HG02938 (cell line): ENCODE measurements at regions not wholly inside any gene's neighbourhood (a gene's known extent, or its start where the extent isn't known, plus 50 kb on each side); places are given as distances from the start of the nearest gene placed in this dataset.
"Not testable (repeated sequence)": the region's sequence is repeated elsewhere in the genome, so short reads cannot be mapped to it uniquely, and the experiment has no call there.

ENCODE experiments used
- ATAC-seq: cut with Tn5 transposase; IDR thresholded peaks from one replicate; pipeline ENCODE4 v1.9.1; 2021; ENCODE audit warnings: mild to moderate bottlenecking, moderate library complexity; ENCODE audit not compliant: unreplicated experiment

DNA sequence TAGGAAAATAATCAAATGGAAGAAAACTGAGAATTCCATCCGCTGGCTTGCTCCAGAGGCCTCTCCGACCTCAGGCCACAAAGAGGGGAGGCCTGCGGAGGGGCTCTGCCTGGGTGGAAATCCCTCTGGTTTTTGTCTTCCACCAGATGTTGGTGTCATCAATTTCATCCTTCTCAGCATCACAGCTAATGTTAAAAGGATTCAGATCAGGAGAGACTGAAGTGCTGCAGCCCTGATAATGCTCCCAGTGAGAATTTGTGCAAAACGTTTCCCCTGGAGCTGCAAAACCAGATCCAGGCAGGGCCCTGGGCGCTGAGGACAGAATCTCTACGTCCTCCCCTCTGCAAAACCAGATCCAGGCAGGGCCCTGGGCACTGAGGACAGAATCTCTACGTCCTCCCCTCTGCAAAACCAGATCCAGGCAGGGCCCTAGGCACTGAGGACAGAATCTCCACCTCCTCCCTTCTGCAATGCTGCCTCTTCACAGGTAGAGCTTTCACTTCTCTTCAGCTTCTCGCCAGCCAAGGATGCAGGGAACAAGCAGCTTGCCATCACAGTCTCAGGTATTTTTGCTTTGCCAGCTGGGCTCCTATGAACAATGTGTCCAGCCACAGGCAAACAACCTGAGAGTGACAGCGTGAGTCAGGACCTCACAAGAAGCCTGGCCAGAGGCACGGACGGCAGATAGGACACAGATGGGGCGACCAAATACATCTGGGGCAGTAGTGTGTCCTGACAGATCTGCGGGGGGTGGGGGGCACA lies 81.2 kb downstream of the TMEM18 start:
- ATAC-seq, result no peak

DNA sequence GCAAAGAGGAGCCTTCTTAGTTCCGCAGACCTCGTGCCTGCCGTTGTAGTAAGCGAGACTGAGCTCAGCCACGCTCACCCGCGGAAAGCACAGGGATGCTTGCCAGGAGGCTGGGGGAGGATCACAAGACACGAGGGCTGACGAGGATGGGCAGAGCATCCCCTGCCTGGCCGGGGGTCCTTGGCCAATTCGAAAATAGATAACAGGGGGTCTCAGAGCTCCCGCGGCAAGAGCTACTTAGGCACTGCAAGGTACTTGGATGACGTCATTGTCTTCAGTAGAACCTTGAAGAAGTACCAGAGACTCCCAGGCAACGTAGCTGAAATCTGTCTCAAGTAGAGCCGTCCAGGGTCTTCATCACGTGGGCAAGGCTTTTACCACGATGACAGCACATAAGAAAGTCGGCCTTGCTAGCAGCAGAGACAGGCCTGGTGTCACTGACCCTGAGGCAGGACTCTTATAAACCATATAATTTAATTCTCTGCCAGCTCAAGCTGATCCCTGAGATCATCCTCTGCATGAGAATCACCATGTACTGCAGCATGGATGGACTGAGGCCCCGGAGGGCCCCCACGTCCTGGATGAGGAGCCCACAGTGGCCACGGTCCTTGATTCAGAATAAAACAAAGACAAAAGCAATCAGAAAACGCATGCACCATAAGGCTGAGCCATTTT lies 81.9 kb downstream of the TMEM18 start:
- no peak for ATAC-seq

DNA sequence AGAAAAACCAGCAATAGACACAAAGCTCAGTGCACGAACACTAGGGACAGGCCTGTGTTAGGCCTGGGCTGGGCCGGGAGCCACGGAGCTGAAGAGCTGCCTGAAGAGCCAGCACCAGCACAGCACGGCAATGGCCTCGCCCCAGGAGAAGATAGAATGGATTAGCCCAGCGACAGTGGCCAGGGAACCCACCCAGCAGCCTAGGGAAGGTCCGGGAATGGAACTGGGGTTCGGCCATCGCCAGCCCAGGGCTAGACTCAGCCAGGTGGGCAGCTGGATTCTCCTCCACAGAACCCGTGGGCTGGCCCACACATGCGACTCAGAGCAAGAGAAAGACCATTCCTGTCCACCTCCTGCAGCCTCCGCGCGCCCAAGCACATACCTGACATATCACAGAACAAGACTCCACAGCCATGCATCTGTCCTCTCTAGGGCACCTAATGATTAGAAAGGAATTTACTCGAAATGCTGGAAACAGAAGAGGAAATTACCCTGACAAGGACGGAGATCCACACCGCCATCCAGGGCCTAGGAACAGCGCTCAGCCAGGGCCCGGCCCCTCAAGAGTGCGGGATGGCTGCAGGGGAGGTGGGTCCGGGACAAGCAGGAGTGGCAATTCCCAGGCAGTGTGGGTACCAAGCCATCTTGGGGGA lies 82.8 kb downstream of the TMEM18 start:
- no peak for ATAC-seq

DNA sequence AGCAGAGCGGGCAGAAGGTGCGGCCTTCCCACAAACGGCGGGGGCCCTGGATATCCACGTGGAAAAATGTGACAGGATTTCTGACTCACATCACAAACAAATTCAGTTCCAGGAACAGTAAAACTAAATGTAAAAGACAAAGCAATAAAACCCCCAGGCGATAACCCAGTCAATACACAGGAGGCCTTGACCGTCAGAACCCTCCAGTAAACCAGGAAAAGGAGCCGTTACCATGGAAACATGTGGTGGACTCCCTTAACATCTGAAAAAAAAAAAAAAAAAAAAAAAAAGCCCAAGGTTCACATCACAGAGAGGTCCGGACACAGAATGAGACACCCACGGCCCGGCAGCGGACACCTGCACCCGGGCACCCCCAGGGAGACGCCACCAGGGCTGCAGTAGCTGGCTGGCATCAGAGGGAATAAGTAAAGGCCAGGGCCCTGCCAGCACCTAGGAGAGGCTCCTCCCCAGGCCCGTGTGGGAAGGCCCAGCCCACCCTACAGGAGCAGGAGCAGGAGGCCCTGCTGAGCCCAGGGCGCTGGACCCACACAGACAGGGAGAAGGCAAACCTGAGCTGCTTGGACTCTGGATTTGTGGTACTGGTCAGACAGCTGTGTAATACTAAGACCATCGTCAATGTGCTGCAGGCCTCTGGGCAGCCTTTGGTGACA lies 83.7 kb downstream of the TMEM18 start:
- no peak for ATAC-seq

DNA sequence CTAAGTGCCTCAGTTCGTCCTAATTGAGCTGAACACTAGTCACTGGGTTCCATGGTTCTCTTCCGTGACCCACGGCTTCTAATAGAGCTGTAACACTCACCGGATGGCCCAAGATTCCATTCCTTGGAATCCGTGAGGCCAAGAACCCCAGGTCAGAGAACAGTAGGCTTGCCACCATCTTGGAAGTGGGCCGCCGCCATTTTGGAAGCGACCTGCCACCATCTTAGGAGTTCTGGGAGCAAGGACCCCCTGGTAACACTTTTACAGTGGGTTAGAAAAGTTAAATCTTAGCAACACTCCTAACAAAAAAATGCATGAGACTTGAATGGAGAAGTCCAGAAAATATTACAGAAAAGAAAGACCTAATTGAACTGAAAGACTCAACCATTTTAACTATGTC lies 84.5 kb downstream of the TMEM18 start:
- ATAC-seq, result no peak

DNA sequence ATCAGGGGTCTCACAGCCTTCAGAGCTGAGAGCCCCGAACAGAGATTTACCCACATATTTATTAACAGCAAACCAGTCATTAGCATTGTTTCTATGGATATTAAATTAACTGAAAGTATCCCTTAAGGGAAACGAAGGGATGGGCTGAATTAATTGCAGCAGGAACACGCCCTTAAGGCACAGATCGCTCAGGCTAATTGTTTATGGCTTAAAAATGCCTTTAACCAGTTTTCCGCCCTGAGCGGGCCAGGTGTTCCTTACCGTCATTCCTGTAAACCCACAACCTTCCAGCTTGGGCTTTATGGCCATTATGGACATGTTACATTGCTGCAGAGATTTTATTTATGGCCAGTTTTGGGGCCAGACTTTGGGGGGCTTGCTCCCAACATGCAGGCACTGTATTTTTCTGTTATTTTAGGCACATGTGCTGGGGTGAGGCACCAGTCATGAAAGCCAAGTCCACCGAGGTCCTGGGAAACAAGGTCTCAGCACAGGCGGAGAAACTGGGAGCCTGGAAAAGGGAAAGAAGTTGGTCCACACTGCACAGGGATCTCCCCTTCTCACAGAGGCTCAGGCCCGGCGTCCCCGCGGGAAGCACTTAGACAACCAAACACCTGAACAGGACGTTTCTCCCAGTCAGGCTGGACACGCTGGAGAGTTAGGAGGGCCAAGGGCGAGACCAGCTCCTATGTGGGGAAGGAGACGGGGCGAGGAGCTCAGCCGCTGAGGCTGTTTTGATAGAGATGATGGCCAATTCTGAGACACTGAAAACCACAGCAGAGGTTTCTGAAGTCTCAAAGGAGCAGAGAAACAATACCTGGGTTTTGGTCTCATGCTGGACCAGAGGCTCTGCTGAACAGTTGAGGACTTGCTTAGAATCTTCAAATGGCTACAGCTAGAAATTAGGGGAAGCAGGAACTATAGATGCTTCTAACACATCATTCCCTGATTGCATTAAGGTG lies 86.7 kb downstream of the TMEM18 start:
- ATAC-seq, result no peak

GRCh38 chr2:589281-590130 lies 87.7 kb downstream of the TMEM18 start:
- no peak for ATAC-seq

- ATAC-seq, result no peak
Observed at GRCh38 chr2:588074-588645, 89.0 kb downstream of the TMEM18 start.

- no peak for ATAC-seq
Observed at GRCh38 chr2:587087-587960, 89.9 kb downstream of the TMEM18 start.

- no peak for ATAC-seq
Observed at GRCh38 chr2:586641-587076, 90.5 kb downstream of the TMEM18 start.

DNA sequence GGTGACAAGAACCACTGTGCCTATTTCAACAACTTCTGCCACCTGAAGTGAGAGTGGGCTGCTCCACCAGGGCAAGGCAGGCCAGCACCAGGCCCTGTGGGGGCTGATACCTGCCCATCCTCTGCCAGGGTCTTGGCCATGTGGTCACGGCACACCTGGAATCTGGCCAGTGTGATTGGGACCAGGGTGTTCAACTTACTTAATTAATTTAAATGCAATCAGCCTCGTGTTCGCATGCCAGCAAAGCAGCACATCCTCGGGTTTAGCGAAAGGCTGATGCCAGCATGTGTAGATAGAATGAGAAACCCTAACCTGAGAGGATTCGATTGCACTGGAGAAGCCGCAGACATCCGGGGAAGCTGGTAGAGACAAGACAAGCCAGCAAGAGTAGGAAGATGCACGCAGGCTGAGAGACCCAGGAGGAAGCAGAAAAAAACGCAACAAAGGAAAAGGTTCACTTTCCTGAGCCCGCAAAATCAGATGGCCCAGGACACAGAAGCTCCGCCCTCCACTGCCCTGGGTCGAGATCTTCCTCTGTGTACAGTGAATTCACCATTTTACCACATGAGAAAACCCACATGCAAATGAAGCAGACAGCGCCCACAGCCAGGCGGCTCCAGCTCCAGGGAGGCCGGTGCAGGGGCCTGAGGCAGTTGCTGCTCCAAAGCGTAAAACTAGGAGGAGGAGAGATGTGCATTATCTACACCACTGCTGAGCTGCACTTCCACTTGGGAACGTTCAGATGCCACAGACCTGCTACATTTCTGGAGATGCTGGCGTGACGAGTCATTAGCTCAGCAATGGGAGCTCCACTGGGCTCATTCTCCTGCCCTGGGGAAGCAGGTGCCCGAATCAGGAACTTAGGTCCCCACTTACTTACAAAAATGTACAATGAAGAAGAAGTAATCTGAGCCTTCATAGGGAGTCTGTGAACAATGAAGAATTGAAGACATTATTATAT lies 92.1 kb downstream of the TMEM18 start:
- ATAC-seq, result peak; percentile 96

- ATAC-seq, result no peak
Observed at GRCh38 chr2:583666-584065, 93.5 kb downstream of the TMEM18 start.

DNA sequence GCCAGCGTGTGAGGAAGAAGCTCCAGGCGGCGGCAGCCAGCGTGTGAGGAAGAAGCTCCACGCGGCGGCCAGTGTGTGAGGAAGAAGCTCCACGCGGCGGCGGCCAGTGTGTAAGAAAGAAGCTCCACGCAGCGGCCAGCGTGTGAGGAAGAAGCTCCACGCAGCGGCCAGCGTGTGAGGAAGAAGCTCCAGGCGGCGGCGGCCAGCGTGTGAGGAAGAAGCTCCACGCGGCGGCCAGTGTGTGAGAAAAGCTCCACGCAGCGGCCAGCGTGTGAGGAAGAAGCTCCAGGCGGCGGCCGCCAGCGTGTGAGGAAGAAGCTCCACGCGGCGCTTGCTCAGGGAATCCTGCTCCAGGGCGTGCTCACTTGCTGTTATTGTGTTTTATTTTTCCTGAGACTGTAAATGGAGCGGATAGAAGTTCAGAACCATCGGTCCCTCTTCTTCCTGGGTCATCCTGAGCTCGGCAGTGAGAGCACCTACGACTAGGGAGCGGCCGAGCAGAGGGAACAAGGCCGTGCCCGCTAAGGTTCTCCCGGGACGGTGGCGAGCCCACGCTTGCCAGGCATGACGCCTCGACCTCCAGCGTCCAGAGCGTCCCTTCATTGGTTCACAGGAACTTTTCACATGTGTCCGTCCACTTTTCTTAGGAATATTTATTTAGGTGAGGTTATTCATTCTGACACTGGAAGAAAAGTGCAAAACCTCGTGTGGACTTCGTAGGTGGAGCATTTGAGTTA lies 94.2 kb downstream of the TMEM18 start:
- no peak for ATAC-seq

DNA sequence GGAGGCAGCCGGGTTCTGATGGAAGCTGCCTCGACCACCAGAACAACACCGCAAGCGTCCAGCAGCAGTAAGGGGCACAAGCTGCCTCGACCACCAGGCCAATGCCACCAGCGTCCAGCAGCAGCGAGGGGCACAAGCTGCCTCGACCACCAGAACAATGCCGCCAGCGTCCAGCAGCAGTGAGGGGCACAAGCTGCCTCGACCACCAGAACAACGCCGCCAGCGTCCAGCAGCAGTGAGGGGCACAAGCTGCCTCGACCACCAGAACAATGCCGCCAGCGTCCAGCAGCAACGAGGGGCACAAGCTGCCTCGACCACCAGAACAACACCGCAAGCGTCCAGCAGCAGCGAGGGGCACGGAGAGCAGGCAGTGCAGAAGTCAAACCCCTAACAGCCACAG lies 94.9 kb downstream of the TMEM18 start:
- not testable (repeated sequence) for ATAC-seq

DNA sequence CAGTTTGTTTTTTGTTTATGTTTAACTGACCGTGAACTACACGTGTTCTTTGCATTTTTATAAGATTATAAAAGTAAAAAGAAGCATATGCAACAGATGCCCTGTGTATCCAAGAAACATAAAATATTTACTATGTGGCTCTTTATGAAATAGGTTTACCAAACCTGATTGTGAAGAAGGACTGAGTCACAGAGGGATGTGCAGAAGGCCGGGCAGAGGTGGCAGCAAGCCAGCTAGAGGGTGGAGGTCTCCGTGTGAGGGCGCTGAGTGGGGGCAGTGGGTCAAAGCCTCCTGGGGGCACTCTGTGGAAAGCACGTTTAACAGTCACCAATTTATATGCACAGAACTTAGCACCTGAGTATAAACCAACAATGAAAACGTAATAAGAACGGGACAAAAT lies 97.2 kb downstream of the TMEM18 start:
- no peak for ATAC-seq

DNA sequence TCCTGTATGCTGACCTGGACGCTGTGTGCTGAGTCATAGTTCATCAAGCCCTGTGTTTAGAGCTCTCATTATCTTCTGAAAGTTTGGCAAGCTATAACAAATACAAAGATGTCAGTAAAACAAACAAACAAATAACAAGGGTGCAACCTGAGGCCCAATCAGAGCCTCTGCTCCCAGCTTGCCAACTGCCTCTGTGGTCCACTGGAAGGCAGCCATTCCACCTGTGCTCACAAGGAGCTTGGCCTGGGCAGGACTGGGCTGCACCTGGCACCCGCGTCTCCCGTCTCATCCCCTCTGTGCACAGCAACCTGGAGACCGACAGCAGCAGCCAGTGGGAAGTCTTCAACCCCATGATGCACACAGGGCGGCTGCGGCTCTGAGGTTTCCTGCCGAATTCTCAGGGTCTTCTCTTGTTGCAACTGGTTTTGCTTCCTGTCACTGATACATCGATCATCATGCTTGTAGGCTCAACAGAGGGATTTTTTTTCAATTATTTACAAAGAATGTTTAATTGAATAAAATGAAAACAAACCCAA lies 97.8 kb downstream of the TMEM18 start:
- no peak for ATAC-seq
